ENCODE measurements at regions not wholly inside any gene's neighbourhood (a gene's known extent, or its start where the extent isn't known, plus 50 kb on each side); places are given as distances from the start of the nearest gene placed in this dataset.

- TF ChIP-seq POLR2A (IDR thresholded peaks at IDR 0.05; ENCODE audit: low read depth, low read length) (no peak), POLR2AphosphoS5 (IDR thresholded peaks at IDR 0.05; ENCODE audit: low read depth, low read length) (no peak), TAF1 (IDR thresholded peaks at IDR 0.05; ENCODE audit: borderline replicate concordance, low read depth, low read length) (no peak)
- FAIRE-seq (no peak), DNase-seq (ENCODE audit: insufficient read length) (no peak)
These were observed 330.6 kb upstream of the IMPG1 start for GRCh38 chr6:76403064-76403463.

DNA sequence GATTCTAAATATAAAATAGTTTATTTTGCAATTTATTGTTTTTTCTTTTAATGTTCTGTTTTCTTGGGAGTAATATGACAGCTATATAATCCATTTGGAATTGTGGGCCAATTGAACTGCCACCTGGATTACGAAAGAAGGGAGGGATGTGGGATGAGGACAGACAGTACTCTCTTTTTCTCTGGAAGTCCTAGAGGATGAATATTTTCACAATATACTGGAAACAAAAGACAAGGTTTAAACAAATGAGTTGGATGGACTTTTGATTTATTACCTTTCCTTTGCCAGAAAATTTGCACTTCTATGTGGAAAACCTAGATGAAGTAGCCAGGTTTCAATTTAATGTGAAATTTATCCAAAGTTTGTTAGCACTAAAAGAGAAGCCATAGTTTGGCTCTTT, 325.5 kb upstream of the IMPG1 start:
- TF ChIP-seq TAF1 (IDR thresholded peaks at IDR 0.05; ENCODE audit: borderline replicate concordance, low read depth, low read length) (no peak), POLR2A (IDR thresholded peaks at IDR 0.05; ENCODE audit: low read depth, low read length) (no peak), POLR2AphosphoS5 (IDR thresholded peaks at IDR 0.05; ENCODE audit: low read depth, low read length) (no peak)
- FAIRE-seq (no peak), DNase-seq (ENCODE audit: insufficient read length) (no peak)

- no peak for FAIRE-seq
These were observed 309.7 kb upstream of the IMPG1 start for GRCh38 chr6:76382201-76382600.

GRCh38 chr6:76381612-76382011, 309.1 kb upstream of the IMPG1 start:
- FAIRE-seq: no peak
- TF ChIP-seq TAF1 (IDR thresholded peaks at IDR 0.05; ENCODE audit: borderline replicate concordance, low read depth, low read length) (no peak), POLR2AphosphoS5 (IDR thresholded peaks at IDR 0.05; ENCODE audit: low read depth, low read length) (no peak), POLR2A (IDR thresholded peaks at IDR 0.05; ENCODE audit: low read depth, low read length) (no peak)
- no peak for DNase-seq (ENCODE audit: insufficient read length)

More at GRCh38 chr6:76382201-76382600, 309.7 kb upstream of the IMPG1 start:
- DNase-seq (ENCODE audit: insufficient read length): no peak
- TF ChIP-seq POLR2AphosphoS5 (IDR thresholded peaks at IDR 0.05; ENCODE audit: low read depth, low read length) (no peak), POLR2A (IDR thresholded peaks at IDR 0.05; ENCODE audit: low read depth, low read length) (no peak)

DNA sequence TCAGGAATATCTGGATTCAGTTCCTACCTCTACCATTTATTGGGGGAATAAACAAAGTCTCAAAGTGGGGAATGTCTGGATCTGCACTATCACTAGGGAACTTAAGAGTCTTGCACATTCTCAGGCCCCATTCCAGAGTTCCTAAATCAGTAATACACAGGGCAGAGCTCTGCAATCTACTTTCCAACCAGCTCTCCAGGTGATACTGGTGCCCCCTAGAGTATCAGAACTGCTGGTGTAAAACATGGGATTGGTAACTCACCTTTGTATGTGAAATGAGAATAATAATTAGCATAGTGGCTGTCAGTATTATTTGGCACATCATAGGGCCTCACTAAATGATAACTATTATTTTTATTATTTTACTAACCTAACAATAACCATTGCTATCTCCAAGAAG, 278.8 kb upstream of the IMPG1 start:
- FAIRE-seq (no peak), DNase-seq (ENCODE audit: insufficient read length) (no peak)
- TF ChIP-seq POLR2AphosphoS5 (IDR thresholded peaks at IDR 0.05; ENCODE audit: low read depth, low read length) (no peak), POLR2A (IDR thresholded peaks at IDR 0.05; ENCODE audit: low read depth, low read length) (no peak), TAF1 (IDR thresholded peaks at IDR 0.05; ENCODE audit: borderline replicate concordance, low read depth, low read length) (no peak)

DNA sequence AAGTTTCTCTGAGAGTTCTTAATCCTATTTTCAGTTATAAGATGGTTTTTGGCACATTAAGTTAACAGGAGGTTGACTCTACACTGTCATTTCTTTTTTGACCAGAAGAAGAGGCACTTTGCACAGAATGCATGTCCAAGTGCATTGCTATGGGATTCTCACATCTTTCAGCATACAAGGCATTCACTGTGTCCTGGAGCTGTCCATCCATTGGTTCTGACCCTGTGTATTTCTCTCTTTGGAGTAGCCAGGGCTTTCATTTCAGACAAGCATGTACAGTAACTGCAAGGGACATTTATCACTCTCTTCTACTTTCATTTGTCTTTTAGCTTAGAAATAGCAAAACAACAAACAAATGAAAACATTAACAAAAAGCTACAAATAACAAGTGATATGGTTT, 275.1 kb upstream of the IMPG1 start:
- FAIRE-seq: no peak
- DNase-seq (ENCODE audit: insufficient read length): no peak
- no peak for TF ChIP-seq POLR2A (IDR thresholded peaks at IDR 0.05; ENCODE audit: low read depth, low read length)
- TF ChIP-seq POLR2AphosphoS5 (IDR thresholded peaks at IDR 0.05; ENCODE audit: low read depth, low read length): no peak
- no peak for TF ChIP-seq TAF1 (IDR thresholded peaks at IDR 0.05; ENCODE audit: borderline replicate concordance, low read depth, low read length)

- TF ChIP-seq POLR2A (IDR thresholded peaks at IDR 0.05; ENCODE audit: low read depth, low read length) (no peak), POLR2AphosphoS5 (IDR thresholded peaks at IDR 0.05; ENCODE audit: low read depth, low read length) (no peak)
- DNase-seq (ENCODE audit: insufficient read length) (no peak), FAIRE-seq (no peak)
These were observed 270.2 kb upstream of the IMPG1 start for GRCh38 chr6:76342611-76343160.

DNA sequence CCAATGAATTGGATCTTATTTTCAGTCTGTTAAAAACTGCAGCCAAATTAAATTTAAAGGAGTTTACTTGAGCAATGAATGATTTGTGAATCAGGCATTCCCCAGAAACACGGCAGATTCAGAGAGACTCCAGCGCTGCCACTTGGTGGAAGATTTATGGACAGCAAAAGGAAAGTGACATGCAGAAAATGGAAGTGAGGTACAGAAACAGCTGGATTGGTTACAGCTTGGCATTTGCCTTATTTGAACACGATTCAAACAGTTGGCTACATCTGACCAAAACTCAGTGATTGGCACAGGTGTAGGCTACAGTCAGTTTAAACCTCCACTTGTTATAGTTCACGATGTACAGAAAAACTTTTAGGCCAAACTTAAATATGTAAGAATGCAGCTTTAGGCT, 257.6 kb upstream of the IMPG1 start:
- FAIRE-seq (no peak), DNase-seq (ENCODE audit: insufficient read length) (no peak)
- TF ChIP-seq TAF1 (IDR thresholded peaks at IDR 0.05; ENCODE audit: borderline replicate concordance, low read depth, low read length) (no peak), POLR2A (IDR thresholded peaks at IDR 0.05; ENCODE audit: low read depth, low read length) (no peak), POLR2AphosphoS5 (IDR thresholded peaks at IDR 0.05; ENCODE audit: low read depth, low read length) (no peak)

DNA sequence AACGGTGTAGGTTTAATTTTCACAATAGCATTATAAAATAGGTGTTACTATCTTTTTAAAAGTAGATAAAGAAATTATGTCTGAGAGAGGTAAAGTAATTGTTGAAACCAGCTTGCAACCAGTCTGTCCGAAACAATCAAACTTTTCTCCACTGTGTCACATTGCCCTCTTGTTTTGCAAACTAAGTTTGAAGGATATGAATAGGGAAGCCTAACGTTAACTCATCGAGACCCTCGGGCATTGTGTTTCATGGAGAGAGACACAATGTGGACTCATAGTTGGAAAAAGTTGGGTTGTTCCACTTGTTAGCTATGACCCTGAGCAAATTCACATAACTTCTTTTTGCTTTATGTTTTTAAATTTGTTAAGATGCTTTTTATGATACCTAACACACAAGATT, 254.4 kb upstream of the IMPG1 start:
- TF ChIP-seq POLR2A (IDR thresholded peaks at IDR 0.05; ENCODE audit: low read depth, low read length): no peak
- TF ChIP-seq POLR2AphosphoS5 (IDR thresholded peaks at IDR 0.05; ENCODE audit: low read depth, low read length): no peak
- no peak for TF ChIP-seq TAF1 (IDR thresholded peaks at IDR 0.05; ENCODE audit: borderline replicate concordance, low read depth, low read length)
- DNase-seq (ENCODE audit: insufficient read length) (no peak), FAIRE-seq (no peak)
